Keratinocyte (primary cell): ENCODE measurements at regions not wholly inside any gene's neighbourhood (a gene's known extent, or its start where the extent isn't known, plus 50 kb on each side); places are given as distances from the start of the nearest gene placed in this dataset.

ENCODE experiments used
- DNase-seq: peaks from one replicate; pipeline ENCODE4 v3.0.0-alpha.2; 2011; ENCODE audit warnings: low read depth, missing footprints, low spot score
- FAIRE-seq: peaks from 2 replicates; lab custom pipeline; 2011; peaks lifted over from hg19 to GRCh38; lab: Jason Lieb, UNC
- H2AFZ ChIP-seq: 2 replicates; pipeline ENCODE4 v1.6.0; 2012; ENCODE audit warnings: low read length, control low read depth, inconsistent platforms; ENCODE audit not compliant: control insufficient read depth
- H3K27ac ChIP-seq: 2 replicates; pipeline ENCODE4 v1.5.1; 2011; ENCODE audit warnings: low read length; ENCODE audit not compliant: control insufficient read depth, insufficient read depth
- H3K27me3 ChIP-seq: 3 replicates; pipeline ENCODE4 v1.6.0; 2011; ENCODE audit warnings: low read length; ENCODE audit not compliant: control insufficient read depth, insufficient read depth; ENCODE audit errors: extremely low read depth
- H3K36me3 ChIP-seq, 2 experiments: 2 replicates in 1 of 2; 3 replicates in 1 of 2; pipeline ENCODE4 v1.5.1; 2011; ENCODE audit warnings: low read length in 2 of 2, mild to moderate bottlenecking in 1 of 2; ENCODE audit not compliant: control insufficient read depth in 2 of 2, insufficient read depth in 2 of 2; ENCODE audit errors: extremely low read depth in 1 of 2
- H3K4me1 ChIP-seq: 3 replicates; pipeline ENCODE4 v1.5.1; 2011; ENCODE audit warnings: low read length; ENCODE audit not compliant: control insufficient read depth, insufficient read depth; ENCODE audit errors: extremely low read depth
- H3K4me2 ChIP-seq: 3 replicates; pipeline ENCODE4 v1.6.0; 2011; ENCODE audit warnings: low read depth, low read length; ENCODE audit not compliant: control insufficient read depth, insufficient read depth; ENCODE audit errors: extremely low read depth
- H3K4me3 ChIP-seq, 3 experiments: fragments of 200-600 bp in 1 of 3; sonication (generic) in 1 of 3; 2 replicates in 2 of 3; 3 replicates in 1 of 3; pipeline ENCODE4 v1.5.1; 2011 to 2016; ENCODE audit warnings: low read length in 3 of 3, mild to moderate bottlenecking in 3 of 3, control low read depth in 2 of 3, inconsistent platforms in 1 of 3, low read depth in 1 of 3, mixed read lengths in 1 of 3, mixed run types in 1 of 3, moderate library complexity in 1 of 3; ENCODE audit not compliant: control insufficient read depth in 2 of 3, insufficient read depth in 2 of 3; ENCODE audit errors: extremely low read depth in 1 of 3
- H3K79me2 ChIP-seq: 2 replicates; pipeline ENCODE4 v1.6.0; 2012; ENCODE audit warnings: low read length; ENCODE audit not compliant: control insufficient read depth, insufficient read depth
- H3K9ac ChIP-seq: 3 replicates; pipeline ENCODE4 v1.6.0; 2011; ENCODE audit warnings: low read length; ENCODE audit not compliant: control insufficient read depth, insufficient read depth; ENCODE audit errors: extremely low read depth
- H3K9me1 ChIP-seq: 3 replicates; pipeline ENCODE4 v1.6.0; 2011; ENCODE audit warnings: low read length; ENCODE audit not compliant: control insufficient read depth, insufficient read depth; ENCODE audit errors: extremely low read depth
- H3K9me3 ChIP-seq: 2 replicates; pipeline ENCODE4 v1.5.1; 2012; ENCODE audit warnings: low read depth, low read length; ENCODE audit not compliant: control insufficient read depth
- H4K20me1 ChIP-seq: 3 replicates; pipeline ENCODE4 v1.6.0; 2011; ENCODE audit warnings: low read length; ENCODE audit not compliant: control insufficient read depth, insufficient read depth; ENCODE audit errors: extremely low read depth
- EZH2 ChIP-seq: IDR thresholded peaks from one replicate; pipeline ENCODE4 v1.6.1; 2012; ENCODE audit warnings: inconsistent platforms, mild to moderate bottlenecking, low read length, moderate library complexity
- dilution Hi-C: fragments of 300-500 bp; cut with MboI; formaldehyde crosslinking; loops from one replicate; pipeline ENCODE4 v1.7.0; 2020; ENCODE audit warnings: low sequenced_read_pairs; ENCODE audit not compliant: extremely low pct_ligation_motif_present
- TF ChIP-seq, protein P1 (sequence below), 3 experiments: IDR thresholded peaks in 1 of 3; conservative IDR thresholded peaks in 1 of 3; optimal IDR thresholded peaks in 1 of 3; 2 replicates in 2 of 3; 3 replicates in 1 of 3; pipeline versions ENCODE3 to v1.5.1; 2011; ENCODE audit warnings: low read length in 3 of 3, mild to moderate bottlenecking in 3 of 3, moderate library complexity in 2 of 3, control low read depth in 1 of 3, inconsistent platforms in 1 of 3; ENCODE audit not compliant: insufficient read depth in 2 of 3; ENCODE audit errors: extremely low read depth in 1 of 3

- Histone ChIP-seq H3K4me1 (no peaks in the 10 kb centered on the region), H3K27ac (no peak overlapping the region), H3K4me2 (no peak overlapping the region), H3K79me2 (no peaks in the 10 kb centered on the region), H4K20me1 (no peaks in the 10 kb centered on the region), H3K9me3 (no peaks in the 10 kb centered on the region), H3K4me3 (no peak overlapping the region), H3K27me3 (no peaks in the 10 kb centered on the region), H3K36me3 (no peaks in the 10 kb centered on the region), H3K9ac (no peak overlapping the region), H2AFZ (no peak overlapping the region), H3K9me1 (no peaks in the 10 kb centered on the region)
- no peak for DNase-seq
- TF ChIP-seq, protein P1, sequence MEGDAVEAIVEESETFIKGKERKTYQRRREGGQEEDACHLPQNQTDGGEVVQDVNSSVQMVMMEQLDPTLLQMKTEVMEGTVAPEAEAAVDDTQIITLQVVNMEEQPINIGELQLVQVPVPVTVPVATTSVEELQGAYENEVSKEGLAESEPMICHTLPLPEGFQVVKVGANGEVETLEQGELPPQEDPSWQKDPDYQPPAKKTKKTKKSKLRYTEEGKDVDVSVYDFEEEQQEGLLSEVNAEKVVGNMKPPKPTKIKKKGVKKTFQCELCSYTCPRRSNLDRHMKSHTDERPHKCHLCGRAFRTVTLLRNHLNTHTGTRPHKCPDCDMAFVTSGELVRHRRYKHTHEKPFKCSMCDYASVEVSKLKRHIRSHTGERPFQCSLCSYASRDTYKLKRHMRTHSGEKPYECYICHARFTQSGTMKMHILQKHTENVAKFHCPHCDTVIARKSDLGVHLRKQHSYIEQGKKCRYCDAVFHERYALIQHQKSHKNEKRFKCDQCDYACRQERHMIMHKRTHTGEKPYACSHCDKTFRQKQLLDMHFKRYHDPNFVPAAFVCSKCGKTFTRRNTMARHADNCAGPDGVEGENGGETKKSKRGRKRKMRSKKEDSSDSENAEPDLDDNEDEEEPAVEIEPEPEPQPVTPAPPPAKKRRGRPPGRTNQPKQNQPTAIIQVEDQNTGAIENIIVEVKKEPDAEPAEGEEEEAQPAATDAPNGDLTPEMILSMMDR (optimal IDR thresholded peaks at IDR 0.05 in 1 of 3, IDR thresholded peaks at IDR 0.05 in 1 of 3, conservative IDR thresholded peaks at IDR 0.05 in 1 of 3; ENCODE audit: extremely low read depth in 1 of 3, insufficient read depth in 2 of 3, low read length in 3 of 3) = no peak
- no peak for TF ChIP-seq EZH2
- no peak for FAIRE-seq
- dilution Hi-C loops = no loop called here
Observed at GRCh38 chr3:4062621-4063020, 240.5 kb upstream of the SETMAR start.

GRCh38 chr3:4063916-4064574 lies 239.1 kb upstream of the SETMAR start:
- no peak overlapping the region for H3K9ac ChIP-seq
- H3K4me1 ChIP-seq = no peaks in the 10 kb centered on the region
- no peaks in the 10 kb centered on the region for H3K27me3 ChIP-seq
- dilution Hi-C loops = no loop called here
- H3K27ac ChIP-seq = no peak overlapping the region
- no peak overlapping the region for H3K4me3 ChIP-seq
- no peaks in the 10 kb centered on the region for H4K20me1 ChIP-seq
- no peak for FAIRE-seq
- H3K9me1 ChIP-seq = no peaks in the 10 kb centered on the region
- H2AFZ ChIP-seq = no peak overlapping the region
- H3K36me3 ChIP-seq = no peaks in the 10 kb centered on the region
- no peak overlapping the region for H3K4me2 ChIP-seq
- no peak for DNase-seq
- no peaks in the 10 kb centered on the region for H3K9me3 ChIP-seq
- no peaks in the 10 kb centered on the region for H3K79me2 ChIP-seq
- TF ChIP-seq EZH2 = no peak
- TF ChIP-seq, protein P1 (optimal IDR thresholded peaks at IDR 0.05 in 1 of 3, IDR thresholded peaks at IDR 0.05 in 1 of 3, conservative IDR thresholded peaks at IDR 0.05 in 1 of 3; ENCODE audit: extremely low read depth in 1 of 3, insufficient read depth in 2 of 3, low read length in 3 of 3) = no peak
